ENCODE measurements at regions not wholly inside any gene's neighbourhood (a gene's known extent, or its start where the extent isn't known, plus 50 kb on each side); places are given as distances from the start of the nearest gene placed in this dataset.
"Not testable (repeated sequence)": the region's sequence is repeated elsewhere in the genome, so short reads cannot be mapped to it uniquely, and the experiment has no call there.

- peak overlapping the region in 1 of 3 donors; percentile 24 for H3K4me3 Mint-ChIP-seq
- H3K36me3 Mint-ChIP-seq: no peaks in the 10 kb centered on the region
- no peaks in the 10 kb centered on the region for H3K27me3 Mint-ChIP-seq
- no peak overlapping the region for H3K4me3 ChIP-seq (ENCODE audit: control insufficient read depth in 1 of 2, extremely low read depth in 1 of 2, low read length in 1 of 2)
- 76% methylated on average over 4 of the region's 8 CpGs for WGBS (ENCODE audit: insufficient coverage)
- DNase-seq: no peak
- H3K36me3 ChIP-seq (ENCODE audit: control insufficient read depth in 2 of 2, extremely low read depth in 1 of 2, insufficient read depth in 1 of 2, low read length in 1 of 2): no peaks in the 10 kb centered on the region
- H3K27ac Mint-ChIP-seq: no peak overlapping the region
- no peaks in the 10 kb centered on the region for H3K4me1 ChIP-seq (ENCODE audit: control insufficient read depth in 1 of 2, extremely low read depth in 1 of 2, insufficient read depth in 2 of 2, low read length in 2 of 2)
- peaks cover 0 to 3% (median 0%) of the 10 kb centered on the region in 3 donors for H3K9me3 Mint-ChIP-seq
- ChIA-PET CTCF (no interaction called here), POLR2A (no interaction called here)
- H3K27me3 ChIP-seq (replicated peaks in 1 of 2; ENCODE audit: control insufficient read depth in 2 of 2, extremely low read depth in 1 of 2, insufficient read depth in 2 of 2, low read length in 1 of 2): no peaks in the 10 kb centered on the region
- H3K27ac ChIP-seq (ENCODE audit: low read length): no peak overlapping the region
- no peaks in the 10 kb centered on the region for H3K9me3 ChIP-seq
- peaks cover 3 to 5% (median 3%) of the 10 kb centered on the region in 3 donors for H3K4me1 Mint-ChIP-seq
- no peak for ATAC-seq (replicated peaks in 1 of 4)
Measured at GRCh38 chrX:828411-828959, 197.9 kb downstream of the SHOX start.

DNA sequence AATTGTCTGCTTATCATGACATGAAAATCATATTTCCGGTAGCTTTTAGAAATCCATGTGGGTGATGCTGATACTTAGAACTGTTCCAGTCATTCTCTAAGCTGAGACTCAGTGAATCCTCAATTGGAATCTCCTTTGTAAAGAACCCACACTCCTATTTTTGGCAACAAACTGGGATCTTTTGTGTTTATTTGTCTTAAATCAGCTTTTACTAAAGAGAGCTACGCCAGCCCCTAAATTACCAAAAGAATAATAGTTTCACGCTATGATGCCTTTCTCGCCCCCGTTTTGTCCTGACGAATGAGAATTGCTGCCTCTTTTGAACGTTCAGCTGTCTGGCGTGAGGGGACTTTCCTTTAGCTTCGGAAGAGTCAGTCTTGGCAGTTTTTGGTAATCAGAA, 195.9 kb downstream of the SHOX start:
- 87% methylated on average over 6 of the region's 9 CpGs for WGBS (ENCODE audit: insufficient coverage)
- no peak overlapping the region for H3K27ac ChIP-seq (ENCODE audit: low read length)
- H3K9me3 ChIP-seq: no peaks in the 10 kb centered on the region
- POLR2A ChIA-PET: no interaction called here
- no peak overlapping the region for H3K4me3 ChIP-seq (ENCODE audit: control insufficient read depth in 1 of 2, extremely low read depth in 1 of 2, low read length in 1 of 2)
- Mint-ChIP-seq H3K27me3 (peaks cover 0 to 4% of the 10 kb centered on the region in 2 donors), H3K4me3 (no peak overlapping the region), H3K9me3 (peaks cover 0 to 8% (median 7%) of the 10 kb centered on the region in 3 donors), H3K36me3 (no peaks in the 10 kb centered on the region), H3K4me1 (peaks cover 1 to 5% (median 3%) of the 10 kb centered on the region in 3 donors), H3K27ac (no peak overlapping the region)
- CTCF ChIA-PET: no interaction called here
- ATAC-seq (replicated peaks in 1 of 4): no peak
- no peaks in the 10 kb centered on the region for H3K4me1 ChIP-seq (ENCODE audit: control insufficient read depth in 1 of 2, extremely low read depth in 1 of 2, insufficient read depth in 2 of 2, low read length in 2 of 2)
- DNase-seq: no peak
- H3K36me3 ChIP-seq (ENCODE audit: control insufficient read depth in 2 of 2, extremely low read depth in 1 of 2, insufficient read depth in 1 of 2, low read length in 1 of 2): no peaks in the 10 kb centered on the region
- no peaks in the 10 kb centered on the region for H3K27me3 ChIP-seq (replicated peaks in 1 of 2; ENCODE audit: control insufficient read depth in 2 of 2, extremely low read depth in 1 of 2, insufficient read depth in 2 of 2, low read length in 1 of 2)

- Mint-ChIP-seq H3K4me1 (peaks cover 1 to 5% (median 3%) of the 10 kb centered on the region in 3 donors), H3K27ac (no peak overlapping the region), H3K27me3 (peaks cover 0 to 4% of the 10 kb centered on the region in 2 donors), H3K4me3 (no peak overlapping the region), H3K9me3 (peaks cover 0 to 8% (median 7%) of the 10 kb centered on the region in 3 donors), H3K36me3 (no peaks in the 10 kb centered on the region)
- Histone ChIP-seq H3K4me1 (ENCODE audit: control insufficient read depth in 1 of 2, extremely low read depth in 1 of 2, insufficient read depth in 2 of 2, low read length in 2 of 2) (no peaks in the 10 kb centered on the region), H3K9me3 (no peaks in the 10 kb centered on the region), H3K36me3 (ENCODE audit: control insufficient read depth in 2 of 2, extremely low read depth in 1 of 2, insufficient read depth in 1 of 2, low read length in 1 of 2) (no peaks in the 10 kb centered on the region), H3K27ac (ENCODE audit: low read length) (no peak overlapping the region), H3K27me3 (replicated peaks in 1 of 2; ENCODE audit: control insufficient read depth in 2 of 2, extremely low read depth in 1 of 2, insufficient read depth in 2 of 2, low read length in 1 of 2) (no peaks in the 10 kb centered on the region), H3K4me3 (ENCODE audit: control insufficient read depth in 1 of 2, extremely low read depth in 1 of 2, low read length in 1 of 2) (no peak overlapping the region)
- ChIA-PET CTCF (no interaction called here), POLR2A (no interaction called here)
- no peak for DNase-seq
- no peak for ATAC-seq (replicated peaks in 1 of 4)
- WGBS (ENCODE audit: insufficient coverage): no CpG with 5 or more reads among the region's 11 CpGs
Measured at GRCh38 chrX:825991-826390, 195.4 kb downstream of the SHOX start.

DNA sequence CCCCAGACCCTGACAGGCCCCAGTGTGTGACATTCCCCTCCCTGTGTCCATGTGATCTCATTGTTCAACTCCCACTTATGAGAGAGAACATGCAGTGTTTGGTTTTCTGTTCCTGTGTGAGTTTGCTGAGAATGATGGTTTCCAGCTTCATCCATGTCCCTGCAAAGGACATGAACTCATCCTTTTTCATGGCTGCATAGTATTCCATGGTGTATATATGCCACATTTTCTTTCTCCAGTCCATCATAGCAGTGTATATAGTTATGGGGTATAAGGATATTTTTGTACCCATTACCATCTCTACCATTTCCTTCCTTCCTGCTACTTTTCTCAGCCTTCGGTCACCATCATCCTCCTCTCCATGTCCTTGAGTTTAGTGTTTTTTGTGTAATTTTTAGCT, 192.5 kb downstream of the SHOX start:
- H3K4me3 ChIP-seq (ENCODE audit: control insufficient read depth in 1 of 2, extremely low read depth in 1 of 2, low read length in 1 of 2); H3K27ac ChIP-seq (ENCODE audit: low read length); ATAC-seq (replicated peaks in 1 of 4); H3K27me3 Mint-ChIP-seq; H3K4me3 Mint-ChIP-seq; H3K4me1 Mint-ChIP-seq; H3K9me3 Mint-ChIP-seq; H3K27me3 ChIP-seq (replicated peaks in 1 of 2; ENCODE audit: control insufficient read depth in 2 of 2, extremely low read depth in 1 of 2, insufficient read depth in 2 of 2, low read length in 1 of 2); CTCF ChIA-PET; POLR2A ChIA-PET; H3K4me1 ChIP-seq (ENCODE audit: control insufficient read depth in 1 of 2, extremely low read depth in 1 of 2, insufficient read depth in 2 of 2, low read length in 2 of 2); H3K36me3 Mint-ChIP-seq; DNase-seq; H3K36me3 ChIP-seq (ENCODE audit: control insufficient read depth in 2 of 2, extremely low read depth in 1 of 2, insufficient read depth in 1 of 2, low read length in 1 of 2); H3K9me3 ChIP-seq; H3K27ac Mint-ChIP-seq: not testable (repeated sequence)
- WGBS (ENCODE audit: insufficient coverage): no CpG with 5 or more reads among the region's 1 CpG

- no peaks in the 10 kb centered on the region for H3K36me3 ChIP-seq (ENCODE audit: control insufficient read depth in 2 of 2, extremely low read depth in 1 of 2, insufficient read depth in 1 of 2, low read length in 1 of 2)
- no peak overlapping the region for H3K4me3 ChIP-seq (ENCODE audit: control insufficient read depth in 1 of 2, extremely low read depth in 1 of 2, low read length in 1 of 2)
Measured at GRCh38 chrX:821327-822107, 190.9 kb downstream of the SHOX start.

DNA sequence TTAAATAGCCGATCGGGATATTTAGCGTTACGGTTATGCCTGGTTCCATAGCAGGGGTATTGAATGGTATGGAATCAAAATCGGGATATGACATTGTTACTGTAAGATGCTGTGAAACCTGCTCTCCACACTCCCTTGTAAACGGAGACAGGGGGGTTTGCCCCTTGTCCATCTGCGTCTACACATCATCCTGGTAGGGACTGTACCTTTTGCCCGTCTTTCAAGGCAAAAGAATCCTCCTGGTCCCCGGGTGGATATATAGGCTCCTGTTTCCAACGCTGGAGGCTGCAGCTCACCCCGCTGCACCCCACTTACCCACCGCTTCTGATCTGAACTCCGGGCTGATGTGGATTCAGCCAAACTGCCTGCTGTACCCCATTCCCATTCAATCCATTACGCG, 189.1 kb downstream of the SHOX start:
- Mint-ChIP-seq H3K4me1 (no peaks in the 10 kb centered on the region), H3K27ac (no peak overlapping the region), H3K9me3 (peaks cover 4 to 12% (median 8%) of the 10 kb centered on the region in 3 donors), H3K4me3 (no peak overlapping the region), H3K27me3 (peaks cover 0 to 4% of the 10 kb centered on the region in 2 donors), H3K36me3 (no peaks in the 10 kb centered on the region)
- H3K27ac ChIP-seq (ENCODE audit: low read length): no peak overlapping the region
- no peaks in the 10 kb centered on the region for H3K4me1 ChIP-seq (ENCODE audit: control insufficient read depth in 1 of 2, extremely low read depth in 1 of 2, insufficient read depth in 2 of 2, low read length in 2 of 2)
- H3K4me3 ChIP-seq (ENCODE audit: control insufficient read depth in 1 of 2, extremely low read depth in 1 of 2, low read length in 1 of 2): no peak overlapping the region
- WGBS (ENCODE audit: insufficient coverage): 83% methylated on average over 10 of the region's 15 CpGs
- H3K27me3 ChIP-seq (replicated peaks in 1 of 2; ENCODE audit: control insufficient read depth in 2 of 2, extremely low read depth in 1 of 2, insufficient read depth in 2 of 2, low read length in 1 of 2): no peaks in the 10 kb centered on the region
- ATAC-seq (replicated peaks in 1 of 4): no peak
- POLR2A ChIA-PET: no interaction called here
- H3K36me3 ChIP-seq (ENCODE audit: control insufficient read depth in 2 of 2, extremely low read depth in 1 of 2, insufficient read depth in 1 of 2, low read length in 1 of 2): no peaks in the 10 kb centered on the region
- no peaks in the 10 kb centered on the region for H3K9me3 ChIP-seq
- DNase-seq: no peak
- CTCF ChIA-PET: no interaction called here

More at GRCh38 chrX:821327-822107, 190.9 kb downstream of the SHOX start:
- Histone ChIP-seq H3K4me1 (ENCODE audit: control insufficient read depth in 1 of 2, extremely low read depth in 1 of 2, insufficient read depth in 2 of 2, low read length in 2 of 2) (no peaks in the 10 kb centered on the region), H3K9me3 (no peaks in the 10 kb centered on the region), H3K27me3 (replicated peaks in 1 of 2; ENCODE audit: control insufficient read depth in 2 of 2, extremely low read depth in 1 of 2, insufficient read depth in 2 of 2, low read length in 1 of 2) (no peaks in the 10 kb centered on the region), H3K27ac (ENCODE audit: low read length) (no peak overlapping the region)
- Mint-ChIP-seq H3K36me3 (no peaks in the 10 kb centered on the region), H3K4me1 (no peaks in the 10 kb centered on the region), H3K27me3 (peaks cover 0 to 4% of the 10 kb centered on the region in 2 donors), H3K9me3 (peaks cover 0 to 7% (median 5%) of the 10 kb centered on the region in 3 donors), H3K27ac (no peak overlapping the region), H3K4me3 (no peak overlapping the region)
- CTCF ChIA-PET: no interaction called here
- POLR2A ChIA-PET: no interaction called here
- no peak for ATAC-seq (replicated peaks in 1 of 4)
- no peak for DNase-seq
- WGBS (ENCODE audit: insufficient coverage): 64% methylated on average over 5 of the region's 12 CpGs
